CD14-positive monocyte (primary cell): ENCODE measurements at regions not wholly inside any gene's neighbourhood (a gene's known extent, or its start where the extent isn't known, plus 50 kb on each side); places are given as distances from the start of the nearest gene placed in this dataset.

Source experiments
- DNase-seq, 3 donors: peaks; one replicate each; pipeline ENCODE4 v3.0.0-alpha.2; 2011 to 2022
- H2AFZ ChIP-seq: 2 replicates; pipeline ENCODE4 v1.6.0; 2012; ENCODE audit warnings: mild to moderate bottlenecking, low read depth, low read length, inconsistent platforms; ENCODE audit not compliant: insufficient read depth, poor library complexity, severe bottlenecking
- H3K27ac ChIP-seq, 2 donors: 1 replicate in 1 of 2; 2 replicates in 1 of 2; pipeline ENCODE4 v1.5.1; 2012 to 2013; ENCODE audit warnings: low read length in 2 of 2, control low read depth in 1 of 2, inconsistent platforms in 1 of 2, low read depth in 1 of 2, mild to moderate bottlenecking in 1 of 2
- H3K27me3 ChIP-seq, 2 donors: one replicate each; pipeline versions ENCODE4 v1.6.0 to v1.6.1; 2011 to 2013; ENCODE audit warnings: low read length in 2 of 2; ENCODE audit not compliant: control insufficient read depth in 2 of 2, insufficient read depth in 2 of 2
- H3K36me3 ChIP-seq, 2 donors: replicated peaks in 1 of 2; 1 replicate in 1 of 2; 2 replicates in 1 of 2; pipeline versions ENCODE4 v1.5.1 to v1.6.1; 2012 to 2013; ENCODE audit warnings: low read length in 2 of 2, control low read depth in 1 of 2, inconsistent platforms in 1 of 2, mild to moderate bottlenecking in 1 of 2; ENCODE audit not compliant: insufficient read depth in 2 of 2, control insufficient read depth in 1 of 2
- H3K4me1 ChIP-seq, 2 donors: 1 replicate in 1 of 2; 2 replicates in 1 of 2; pipeline versions ENCODE4 v1.5.1 to v1.6.1; 2012 to 2013; ENCODE audit warnings: low read length in 2 of 2, control low read depth in 1 of 2, inconsistent platforms in 1 of 2, mild to moderate bottlenecking in 1 of 2, moderate library complexity in 1 of 2; ENCODE audit not compliant: insufficient read depth in 2 of 2, control insufficient read depth in 1 of 2
- H3K4me2 ChIP-seq: replicated peaks from 2 replicates; pipeline ENCODE3; 2012; ENCODE audit warnings: low read length, moderate library complexity, mild to moderate bottlenecking; ENCODE audit not compliant: poor library complexity, severe bottlenecking; ENCODE audit errors: extremely low read depth
- H3K4me3 ChIP-seq, 3 experiments: fragments of 200-600 bp in 1 of 3; sonication (generic) in 1 of 3; replicated peaks in 1 of 3; 1 replicate in 2 of 3; 2 replicates in 1 of 3; pipeline ENCODE4 v1.5.1; 2011 to 2013; ENCODE audit warnings: low read length in 3 of 3, mild to moderate bottlenecking in 3 of 3, control low read depth in 2 of 3, low read depth in 2 of 3, inconsistent platforms in 1 of 3, moderate library complexity in 1 of 3
- H3K79me2 ChIP-seq: 2 replicates; pipeline ENCODE4 v1.6.0; 2012; ENCODE audit warnings: mild to moderate bottlenecking, control low read depth, inconsistent platforms, low read length, moderate library complexity; ENCODE audit not compliant: insufficient read depth
- H3K9ac ChIP-seq: 2 replicates; pipeline ENCODE4 v1.6.0; 2017; ENCODE audit warnings: low read length, mild to moderate bottlenecking; ENCODE audit not compliant: insufficient read depth, poor library complexity, severe bottlenecking
- H3K9me3 ChIP-seq, 2 donors: replicated peaks in 1 of 2; 1 replicate in 1 of 2; 2 replicates in 1 of 2; pipeline versions ENCODE4 v1.5.1 to v1.6.1; 2012 to 2013; ENCODE audit warnings: low read length in 2 of 2, control low read depth in 1 of 2; ENCODE audit not compliant: control insufficient read depth in 1 of 2, insufficient read depth in 1 of 2
- H4K20me1 ChIP-seq: 2 replicates; pipeline ENCODE4 v1.6.0; 2012; ENCODE audit warnings: mild to moderate bottlenecking, low read length, control low read depth, moderate library complexity; ENCODE audit not compliant: insufficient read depth
- H3K27ac Mint-ChIP-seq, 7 donors: one replicate each; pipeline ENCODE4 v1.8.0; 2020; ENCODE audit warnings: mild to moderate bottlenecking in 7 of 7, mixed read lengths in 7 of 7, moderate library complexity in 6 of 7, inconsistent platforms in 2 of 7
- H3K27me3 Mint-ChIP-seq, 3 donors: one replicate each; pipeline ENCODE4 v1.8.0; 2021 to 2022; ENCODE audit warnings: low read depth in 3 of 3, mild to moderate bottlenecking in 3 of 3, mixed read lengths in 3 of 3, moderate library complexity in 3 of 3, inconsistent platforms in 1 of 3
- H3K36me3 Mint-ChIP-seq, 2 donors: one replicate each; pipeline ENCODE4 v1.8.0; 2020; ENCODE audit warnings: mixed read lengths in 2 of 2, inconsistent platforms in 1 of 2, mild to moderate bottlenecking in 1 of 2
- H3K4me1 Mint-ChIP-seq: one replicate; pipeline ENCODE4 v1.8.0; 2020; ENCODE audit warnings: mild to moderate bottlenecking, mixed read lengths
- H3K4me3 Mint-ChIP-seq, 2 donors: one replicate each; pipeline ENCODE4 v1.8.0; 2020; ENCODE audit warnings: mild to moderate bottlenecking in 2 of 2, mixed read lengths in 2 of 2, moderate library complexity in 1 of 2
- H3K9me3 Mint-ChIP-seq, 7 donors: one replicate each; pipeline ENCODE4 v1.8.0; 2020 to 2022; ENCODE audit warnings: mixed read lengths in 7 of 7, mild to moderate bottlenecking in 6 of 7, moderate library complexity in 6 of 7, inconsistent platforms in 2 of 7
- CTCF ChIP-seq: fragments of 200-600 bp; IDR thresholded peaks from one replicate; pipeline ENCODE4 v1.8.0; 2022; ENCODE audit warnings: antibody characterized with exemption, mild to moderate bottlenecking
- WGBS: methylation state at CpG from one replicate; pipeline ENCODE4 v1.1.5; 2013; ENCODE audit warnings: missing lambda C conversion rate; ENCODE audit not compliant: insufficient coverage; 5-methylcytosine and 5-hydroxymethylcytosine counted together
- intact Hi-C, 2 donors: fragments of 100-400 bp; cut with micrococcal nuclease; formaldehyde crosslinking; loops; one replicate each; pipeline versions ENCODE4 v1.15.0 to v1.15.1; 2023

DNA sequence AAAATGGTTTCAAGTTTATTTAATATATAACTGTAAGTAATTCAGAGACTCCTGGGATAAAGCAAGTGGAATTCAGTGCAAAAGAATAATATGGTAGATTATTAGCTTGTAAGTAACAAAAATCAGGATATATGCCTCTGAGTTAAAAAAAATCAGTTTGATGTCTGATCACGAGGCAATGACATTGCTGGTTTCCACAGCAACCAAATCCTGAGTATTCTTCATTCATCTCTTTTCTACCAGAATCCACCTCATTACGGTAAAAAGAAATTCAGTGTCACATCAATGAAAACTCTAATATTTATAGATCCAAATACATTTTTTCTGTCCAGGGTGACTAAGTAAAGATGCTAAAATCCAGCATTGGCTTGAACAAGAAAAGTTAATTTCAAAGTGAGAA is 642.3 kb upstream of the TMPRSS15 start:
- H3K4me2 ChIP-seq = no peak overlapping the region
- H3K4me3 ChIP-seq = no peak overlapping the region
- no peaks in the 10 kb centered on the region for H3K36me3 ChIP-seq
- H3K27me3 ChIP-seq = no peaks in the 10 kb centered on the region
- no peak overlapping the region for H3K9ac ChIP-seq
- no peak overlapping the region for H3K27ac ChIP-seq
- no CpG with 5 or more reads among the region's 2 CpGs for WGBS
- H3K27ac Mint-ChIP-seq = no peak overlapping the region
- no peaks in the 10 kb centered on the region for H3K27me3 Mint-ChIP-seq
- DNase-seq = no peak
- H3K9me3 ChIP-seq = peaks cover 4 to 18% of the 10 kb centered on the region in 2 donors
- H4K20me1 ChIP-seq = no peaks in the 10 kb centered on the region
- H3K9me3 Mint-ChIP-seq = peaks cover 2 to 20% (median 6%) of the 10 kb centered on the region in 7 donors
- no peak for TF ChIP-seq CTCF
- no peaks in the 10 kb centered on the region for H3K4me1 ChIP-seq
- H2AFZ ChIP-seq = no peak overlapping the region
- no peaks in the 10 kb centered on the region for H3K4me1 Mint-ChIP-seq
- intact Hi-C loops = no loop called here
- H3K36me3 Mint-ChIP-seq = no peaks in the 10 kb centered on the region
- no peak overlapping the region for H3K4me3 Mint-ChIP-seq
- H3K79me2 ChIP-seq = no peaks in the 10 kb centered on the region

- Mint-ChIP-seq H3K27ac (no peak overlapping the region), H3K4me1 (no peaks in the 10 kb centered on the region), H3K4me3 (no peak overlapping the region), H3K36me3 (no peaks in the 10 kb centered on the region), H3K9me3 (peaks cover 2 to 10% (median 6%) of the 10 kb centered on the region in 7 donors), H3K27me3 (peaks cover 0 to 1% (median 0%) of the 10 kb centered on the region in 3 donors)
- Histone ChIP-seq H4K20me1 (no peaks in the 10 kb centered on the region), H3K4me2 (no peak overlapping the region), H2AFZ (no peak overlapping the region), H3K27ac (no peak overlapping the region), H3K27me3 (no peaks in the 10 kb centered on the region), H3K4me3 (no peak overlapping the region), H3K4me1 (no peaks in the 10 kb centered on the region), H3K36me3 (no peaks in the 10 kb centered on the region), H3K79me2 (no peaks in the 10 kb centered on the region), H3K9ac (no peak overlapping the region), H3K9me3 (peaks cover 4 to 13% of the 10 kb centered on the region in 2 donors)
- no peak for DNase-seq
- TF ChIP-seq CTCF = no peak
- 84% methylated on average over 3 of the region's 4 CpGs for WGBS
- intact Hi-C loops = no loop called here
These were observed 644.6 kb upstream of the TMPRSS15 start for GRCh38 chr21:19048098-19048672.
